ENCODE measurements at regions not wholly inside any gene's neighbourhood (a gene's known extent, or its start where the extent isn't known, plus 50 kb on each side); places are given as distances from the start of the nearest gene placed in this dataset.

- Mint-ChIP-seq H3K36me3 (ENCODE audit: low read depth) (no peaks in the 10 kb centered on the region), H3K4me1 (no peaks in the 10 kb centered on the region), H3K9me3 (no peaks in the 10 kb centered on the region), H3K27me3 (ENCODE audit: low read depth, poor library complexity) (peaks cover 13% of the 10 kb centered on the region), H3K4me3 (no peak overlapping the region), H3K27ac (no peak overlapping the region)
- DNase-seq: no peak
- no peak for TF ChIP-seq CTCF (IDR thresholded peaks at IDR 0.05)
These were observed 1014.6 kb downstream of the GATA3 start for GRCh38 chr10:9069136-9069535.

DNA sequence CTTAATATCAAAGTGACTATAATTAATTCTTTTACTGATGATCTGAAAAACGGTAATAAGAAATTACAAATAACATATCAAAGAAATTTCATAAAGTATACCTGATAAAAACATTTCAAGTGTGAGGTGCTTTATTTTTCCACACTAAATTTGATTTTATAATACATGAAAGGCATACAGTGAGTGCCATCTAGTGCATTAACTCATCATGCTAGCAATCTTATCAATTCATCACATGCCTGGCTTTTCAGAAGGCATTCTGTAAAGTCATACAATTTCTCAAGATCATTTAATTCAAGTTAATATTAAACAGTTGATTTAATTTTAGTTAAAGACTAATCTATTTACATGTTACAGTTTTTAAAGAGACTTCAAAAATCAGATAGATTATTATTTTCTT, 1020.9 kb downstream of the GATA3 start:
- no peak for TF ChIP-seq CTCF (IDR thresholded peaks at IDR 0.05)
- Mint-ChIP-seq H3K27ac (no peak overlapping the region), H3K36me3 (ENCODE audit: low read depth) (no peaks in the 10 kb centered on the region), H3K4me3 (no peak overlapping the region), H3K27me3 (ENCODE audit: low read depth, poor library complexity) (peaks cover 11% of the 10 kb centered on the region), H3K4me1 (no peaks in the 10 kb centered on the region), H3K9me3 (no peaks in the 10 kb centered on the region)
- DNase-seq: no peak

DNA sequence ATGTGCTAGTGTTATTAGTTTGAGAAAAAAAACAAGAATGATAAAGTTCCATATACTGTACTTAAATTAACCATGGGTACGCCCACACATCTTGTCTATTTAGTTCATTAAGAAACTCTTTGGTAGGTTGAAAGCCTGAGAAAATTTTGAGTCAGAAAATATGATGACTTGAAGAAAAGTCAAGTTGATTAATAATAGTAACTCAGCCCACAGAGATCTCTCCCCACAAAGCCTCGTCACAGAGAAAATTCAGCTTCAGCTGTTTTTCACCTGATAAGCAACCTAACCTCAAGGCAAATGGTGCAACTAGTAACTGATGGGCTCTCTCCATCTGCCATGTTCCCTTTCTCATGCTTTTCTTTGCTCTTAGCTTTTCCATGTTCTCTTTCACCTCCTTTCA, 1021.6 kb downstream of the GATA3 start:
- H3K27me3 Mint-ChIP-seq (ENCODE audit: low read depth, poor library complexity): peaks cover 11% of the 10 kb centered on the region
- no peak overlapping the region for H3K27ac Mint-ChIP-seq
- H3K4me3 Mint-ChIP-seq: no peak overlapping the region
- TF ChIP-seq CTCF (IDR thresholded peaks at IDR 0.05): no peak
- H3K36me3 Mint-ChIP-seq (ENCODE audit: low read depth): no peaks in the 10 kb centered on the region
- no peaks in the 10 kb centered on the region for H3K4me1 Mint-ChIP-seq
- no peak for DNase-seq
- H3K9me3 Mint-ChIP-seq: no peaks in the 10 kb centered on the region

DNA sequence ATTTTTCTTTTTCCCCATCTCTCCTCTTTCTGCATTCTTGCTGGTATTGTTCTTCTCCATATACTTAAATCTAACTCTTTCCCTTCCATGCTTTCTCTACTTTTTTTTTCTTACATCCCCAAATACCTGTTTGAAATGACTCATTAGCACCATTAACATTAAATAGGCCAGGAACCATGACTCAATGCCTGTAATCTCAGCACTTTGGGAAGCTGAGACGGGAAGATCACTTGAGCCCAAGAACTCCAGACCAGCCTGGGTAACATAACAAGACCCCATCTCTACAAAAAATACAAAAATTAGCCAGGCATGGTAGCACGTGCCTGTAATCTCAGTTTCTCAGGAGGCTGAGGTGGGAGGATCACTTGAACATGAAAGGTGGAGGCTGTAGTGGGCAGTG, 1026.8 kb downstream of the GATA3 start:
- no peaks in the 10 kb centered on the region for H3K36me3 Mint-ChIP-seq (ENCODE audit: low read depth)
- no peak for TF ChIP-seq CTCF (IDR thresholded peaks at IDR 0.05)
- peaks cover 14% of the 10 kb centered on the region for H3K27me3 Mint-ChIP-seq (ENCODE audit: low read depth, poor library complexity)
- H3K4me1 Mint-ChIP-seq: no peaks in the 10 kb centered on the region
- H3K9me3 Mint-ChIP-seq: no peaks in the 10 kb centered on the region
- no peak overlapping the region for H3K4me3 Mint-ChIP-seq
- DNase-seq: no peak
- no peak overlapping the region for H3K27ac Mint-ChIP-seq

- no peak for TF ChIP-seq CTCF (IDR thresholded peaks at IDR 0.05)
- no peaks in the 10 kb centered on the region for H3K9me3 Mint-ChIP-seq
- peaks cover 10% of the 10 kb centered on the region for H3K27me3 Mint-ChIP-seq (ENCODE audit: low read depth, poor library complexity)
- H3K4me1 Mint-ChIP-seq: no peaks in the 10 kb centered on the region
- no peaks in the 10 kb centered on the region for H3K36me3 Mint-ChIP-seq (ENCODE audit: low read depth)
- H3K4me3 Mint-ChIP-seq: no peak overlapping the region
- no peak overlapping the region for H3K27ac Mint-ChIP-seq
- DNase-seq: no peak
These were observed 1027.5 kb downstream of the GATA3 start for GRCh38 chr10:9081961-9082360.

DNA sequence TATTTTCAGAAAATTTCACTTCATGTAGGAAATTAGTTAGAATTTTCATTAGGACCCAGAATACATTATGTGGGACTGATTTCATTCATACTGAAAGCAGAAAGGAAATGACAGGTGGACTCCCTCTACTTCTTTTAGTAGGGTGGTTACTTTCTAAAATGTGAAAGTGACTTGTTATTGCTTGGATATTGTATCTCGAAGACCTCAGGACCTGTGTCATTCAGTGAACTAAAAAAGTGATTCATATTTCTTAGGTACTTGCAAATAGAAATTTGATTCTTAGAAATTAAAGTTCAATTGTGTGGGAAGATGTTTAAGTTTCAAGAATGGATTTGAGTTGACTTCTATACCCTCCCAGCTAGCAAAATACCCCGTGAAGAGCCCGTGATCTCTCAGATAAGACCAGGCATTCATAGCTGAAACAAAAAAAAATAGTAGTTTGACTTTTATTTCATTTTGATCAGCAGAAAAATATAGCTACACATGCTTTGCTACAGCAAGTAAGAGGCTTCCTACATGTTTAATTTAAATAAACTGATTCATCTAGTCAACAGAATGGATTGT, 1037.1 kb downstream of the GATA3 start:
- no peaks in the 10 kb centered on the region for H3K36me3 Mint-ChIP-seq (ENCODE audit: low read depth)
- no peak for DNase-seq
- H3K9me3 Mint-ChIP-seq: no peaks in the 10 kb centered on the region
- H3K4me1 Mint-ChIP-seq: no peaks in the 10 kb centered on the region
- H3K27ac Mint-ChIP-seq: no peak overlapping the region
- peaks cover 13% of the 10 kb centered on the region for H3K27me3 Mint-ChIP-seq (ENCODE audit: low read depth, poor library complexity)
- no peak for TF ChIP-seq CTCF (IDR thresholded peaks at IDR 0.05)
- H3K4me3 Mint-ChIP-seq: no peak overlapping the region

All from nephron progenitor cell (in vitro differentiated cells).